WTC11 (cell line): ENCODE measurements at regions not wholly inside any gene's neighbourhood (a gene's known extent, or its start where the extent isn't known, plus 50 kb on each side); places are given as distances from the start of the nearest gene placed in this dataset.

Experiments used
- ATAC-seq: fragments of 200-7000 bp; cut with Tn5 transposase; 2 replicates; pipeline ENCODE4 v1.10.0; 2021; ENCODE audit warnings: mild to moderate bottlenecking, moderate library complexity
- CTCF ChIA-PET: fragments of 300-600 bp; sonication (Branson Sonifier 250); formaldehyde crosslinking; loops from one replicate; lab custom pipeline; 2021; ENCODE audit warnings: antibody characterized with exemption; lab: Charles Lee
- POLR2A ChIA-PET: fragments of 350-600 bp; sonication (Branson Sonifier 250); formaldehyde crosslinking; loops from one replicate; lab custom pipeline; 2021; ENCODE audit warnings: antibody characterized with exemption; lab: Charles Lee
- DNase-seq: peaks from one replicate; pipeline ENCODE4 v3.0.0; 2021; ENCODE audit warnings: low spot score
- H3K27ac Mint-ChIP-seq: 2 replicates; pipeline ENCODE4 v1.8.0; 2021; ENCODE audit warnings: mixed read lengths
- H3K27me3 Mint-ChIP-seq: 2 replicates; pipeline ENCODE4 v1.8.0; 2021; ENCODE audit warnings: low read depth, mild to moderate bottlenecking, moderate library complexity, mixed read lengths
- H3K36me3 Mint-ChIP-seq: 2 replicates; pipeline ENCODE4 v1.8.0; 2021; ENCODE audit warnings: mixed read lengths
- H3K4me1 Mint-ChIP-seq: 2 replicates; pipeline ENCODE4 v1.8.0; 2022; ENCODE audit warnings: mixed read lengths
- H3K4me3 Mint-ChIP-seq: 2 replicates; pipeline ENCODE4 v1.8.0; 2021; ENCODE audit warnings: mild to moderate bottlenecking, moderate library complexity, mixed read lengths
- H3K9me3 Mint-ChIP-seq: 2 replicates; pipeline ENCODE4 v1.8.0; 2021; ENCODE audit warnings: mixed read lengths
- CDX4 ChIP-seq: fragments of 250-450 bp; sonication (Bioruptor Pico); IDR thresholded peaks from 2 replicates; pipeline ENCODE4 v1.9.0; 2021; ENCODE audit warnings: moderate library complexity, mild to moderate bottlenecking, inconsistent platforms, borderline replicate concordance
- ELF4 ChIP-seq: sonication (generic); formaldehyde crosslinking; IDR thresholded peaks from 2 replicates; pipeline ENCODE4 v1.8.1; 2022; ENCODE audit warnings: low read depth, mild to moderate bottlenecking, moderate library complexity, missing genetic modification reagents
- ETV6 ChIP-seq: sonication (generic); formaldehyde crosslinking; IDR thresholded peaks from 2 replicates; pipeline ENCODE4 v1.8.1; 2022; ENCODE audit warnings: mild to moderate bottlenecking, missing genetic modification reagents
- FOXK1 ChIP-seq: sonication (generic); formaldehyde crosslinking; IDR thresholded peaks from 2 replicates; pipeline ENCODE4 v1.8.0; 2022; ENCODE audit warnings: mild to moderate bottlenecking, moderate library complexity, missing genetic modification reagents
- FOXP1 ChIP-seq: sonication (generic); formaldehyde crosslinking; IDR thresholded peaks from 2 replicates; pipeline ENCODE4 v1.8.0; 2022; ENCODE audit warnings: missing genetic modification reagents, mild to moderate bottlenecking, moderate library complexity, borderline replicate concordance
- HMGXB4 ChIP-seq: sonication (generic); formaldehyde crosslinking; IDR thresholded peaks from 2 replicates; pipeline ENCODE4 v1.8.1; 2023; ENCODE audit warnings: mild to moderate bottlenecking, moderate library complexity, missing genetic modification reagents
- IRF2 ChIP-seq: sonication (generic); formaldehyde crosslinking; IDR thresholded peaks from 2 replicates; pipeline ENCODE4 v1.8.0; 2022; ENCODE audit warnings: low read depth, missing genetic modification reagents, borderline replicate concordance
- JAZF1 ChIP-seq: fragments of 250-450 bp; sonication (Bioruptor Pico); IDR thresholded peaks from 2 replicates; pipeline ENCODE4 v1.9.0; 2021; ENCODE audit warnings: moderate library complexity, mild to moderate bottlenecking, inconsistent platforms
- NR2C2 ChIP-seq: sonication (generic); formaldehyde crosslinking; IDR thresholded peaks from 2 replicates; pipeline ENCODE4 v1.8.0; 2022; ENCODE audit warnings: mild to moderate bottlenecking, missing genetic modification reagents
- PRDM15 ChIP-seq: sonication (generic); formaldehyde crosslinking; IDR thresholded peaks from 2 replicates; pipeline ENCODE4 v1.8.0; 2022; ENCODE audit warnings: missing genetic modification reagents
- PRRX2 ChIP-seq: fragments of 250-450 bp; sonication (Bioruptor Pico); IDR thresholded peaks from 2 replicates; pipeline ENCODE4 v1.8.0; 2021; ENCODE audit warnings: mild to moderate bottlenecking
- SOX15 ChIP-seq: fragments of 250-450 bp; sonication (Bioruptor Pico); IDR thresholded peaks from 2 replicates; pipeline ENCODE4 v1.9.0; 2021; ENCODE audit warnings: mild to moderate bottlenecking
- SP1 ChIP-seq: sonication (generic); formaldehyde crosslinking; conservative IDR thresholded peaks from 2 replicates; pipeline ENCODE4 v1.8.1; 2022; ENCODE audit warnings: missing genetic modification reagents
- TEAD4 ChIP-seq: sonication (generic); formaldehyde crosslinking; IDR thresholded peaks from 2 replicates; pipeline ENCODE4 v1.8.0; 2022; ENCODE audit warnings: mild to moderate bottlenecking, missing genetic modification reagents
- TP53 ChIP-seq: sonication (generic); formaldehyde crosslinking; IDR thresholded peaks from 2 replicates; pipeline ENCODE4 v1.8.1; 2023; ENCODE audit warnings: mild to moderate bottlenecking, missing genetic modification reagents
- ZNF121 ChIP-seq: sonication (generic); formaldehyde crosslinking; IDR thresholded peaks from 2 replicates; pipeline ENCODE4 v1.8.0; 2023; ENCODE audit warnings: missing genetic modification reagents
- ZNF232 ChIP-seq: sonication (generic); formaldehyde crosslinking; IDR thresholded peaks from 2 replicates; pipeline ENCODE4 v1.8.0; 2022; ENCODE audit warnings: mild to moderate bottlenecking, missing genetic modification reagents
- ZNF263 ChIP-seq: sonication (generic); formaldehyde crosslinking; IDR thresholded peaks from 2 replicates; pipeline ENCODE4 v1.8.1; 2022; ENCODE audit warnings: low read depth, mild to moderate bottlenecking, moderate library complexity, missing genetic modification reagents
- ZNF396 ChIP-seq: fragments of 250-450 bp; sonication (Bioruptor Pico); IDR thresholded peaks from 2 replicates; pipeline ENCODE4 v1.8.0; 2021; ENCODE audit warnings: mild to moderate bottlenecking, moderate library complexity, borderline replicate concordance
- TF ChIP-seq, protein P1 (sequence below): sonication (generic); formaldehyde crosslinking; IDR thresholded peaks from 2 replicates; pipeline ENCODE4 v1.8.1; 2022; ENCODE audit warnings: mild to moderate bottlenecking, missing genetic modification reagents, moderate library complexity, borderline replicate concordance
- TF ChIP-seq, protein P2 (sequence below): sonication (generic); formaldehyde crosslinking; IDR thresholded peaks from 2 replicates; pipeline ENCODE4 v1.8.1; 2023; ENCODE audit warnings: mild to moderate bottlenecking, missing genetic modification reagents
- TF ChIP-seq, protein P3 (sequence below): sonication (generic); formaldehyde crosslinking; IDR thresholded peaks from 2 replicates; pipeline ENCODE4 v1.8.1; 2022; ENCODE audit warnings: missing genetic modification reagents, borderline replicate concordance
- TF ChIP-seq, protein P4 (sequence below): sonication (generic); formaldehyde crosslinking; IDR thresholded peaks from 2 replicates; pipeline ENCODE4 v1.8.0; 2023; ENCODE audit warnings: missing genetic modification reagents

- H3K27me3 Mint-ChIP-seq, result no peaks in the 10 kb centered on the region
- H3K4me3 Mint-ChIP-seq, result no peak overlapping the region
- no peak for TF ChIP-seq ZNF396
- TF ChIP-seq HMGXB4 (CRISPR knock-in tag), result no peak
- TF ChIP-seq ELF4, result no peak
- TF ChIP-seq ZNF121 (CRISPR knock-in tag), result no peak
- no peak for TF ChIP-seq TEAD4 (CRISPR knock-in tag)
- TF ChIP-seq FOXK1 (CRISPR knock-in tag), result no peak
- TF ChIP-seq FOXP1 (CRISPR knock-in tag), result no peak
- TF ChIP-seq CDX4 (CRISPR knock-in tag), result no peak
- TF ChIP-seq PRRX2, result no peak
- no peak for TF ChIP-seq ETV6 (CRISPR knock-in tag)
- TF ChIP-seq, all 79 proteins: peak for 0
- peaks cover 4% of the 10 kb centered on the region for H3K9me3 Mint-ChIP-seq
- H3K4me1 Mint-ChIP-seq, result peaks cover 18% of the 10 kb centered on the region
- DNase-seq (no peak), ATAC-seq (no peak)
- no peak overlapping the region for H3K27ac Mint-ChIP-seq
- no peaks in the 10 kb centered on the region for H3K36me3 Mint-ChIP-seq
- ChIA-PET POLR2A (no interaction called here), CTCF (no interaction called here)
These were observed 340.5 kb upstream of the KYNU start for GRCh38 chr2:142536966-142537365.

- TF ChIP-seq SOX15 (CRISPR knock-in tag) (no peak), FOXK1 (CRISPR knock-in tag) (no peak), JAZF1 (no peak)
- TF ChIP-seq, all 79 proteins: peak for 0
- Mint-ChIP-seq H3K9me3 (peaks cover 4% of the 10 kb centered on the region), H3K27ac (no peak overlapping the region), H3K27me3 (no peaks in the 10 kb centered on the region), H3K4me3 (no peak overlapping the region), H3K36me3 (no peaks in the 10 kb centered on the region), H3K4me1 (peaks cover 18% of the 10 kb centered on the region)
- no peak for ATAC-seq
- ChIA-PET CTCF (no interaction called here), POLR2A (no interaction called here)
- DNase-seq, result no peak
These were observed 341.0 kb upstream of the KYNU start for GRCh38 chr2:142536492-142536891.

GRCh38 chr2:142535311-142535710, 342.2 kb upstream of the KYNU start:
- H3K4me3 Mint-ChIP-seq, result no peak overlapping the region
- peaks cover 14% of the 10 kb centered on the region for H3K4me1 Mint-ChIP-seq
- DNase-seq (no peak), ATAC-seq (no peak)
- H3K27ac Mint-ChIP-seq, result no peak overlapping the region
- ChIA-PET POLR2A (no interaction called here), CTCF (no interaction called here)
- no peaks in the 10 kb centered on the region for H3K36me3 Mint-ChIP-seq
- peaks cover 4% of the 10 kb centered on the region for H3K9me3 Mint-ChIP-seq
- H3K27me3 Mint-ChIP-seq, result no peaks in the 10 kb centered on the region
- TF ChIP-seq SP1 (CRISPR knock-in tag) (no peak), IRF2 (CRISPR knock-in tag) (no peak), NR2C2 (CRISPR knock-in tag) (no peak), PRDM15 (CRISPR knock-in tag) (no peak), FOXP1 (CRISPR knock-in tag) (no peak), JAZF1 (no peak), ZNF232 (CRISPR knock-in tag) (no peak), ZNF263 (CRISPR knock-in tag) (no peak), TP53 (CRISPR knock-in tag) (no peak)
- TF ChIP-seq, protein P1, sequence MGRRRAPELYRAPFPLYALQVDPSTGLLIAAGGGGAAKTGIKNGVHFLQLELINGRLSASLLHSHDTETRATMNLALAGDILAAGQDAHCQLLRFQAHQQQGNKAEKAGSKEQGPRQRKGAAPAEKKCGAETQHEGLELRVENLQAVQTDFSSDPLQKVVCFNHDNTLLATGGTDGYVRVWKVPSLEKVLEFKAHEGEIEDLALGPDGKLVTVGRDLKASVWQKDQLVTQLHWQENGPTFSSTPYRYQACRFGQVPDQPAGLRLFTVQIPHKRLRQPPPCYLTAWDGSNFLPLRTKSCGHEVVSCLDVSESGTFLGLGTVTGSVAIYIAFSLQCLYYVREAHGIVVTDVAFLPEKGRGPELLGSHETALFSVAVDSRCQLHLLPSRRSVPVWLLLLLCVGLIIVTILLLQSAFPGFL, result no peak
- TF ChIP-seq, protein P2, sequence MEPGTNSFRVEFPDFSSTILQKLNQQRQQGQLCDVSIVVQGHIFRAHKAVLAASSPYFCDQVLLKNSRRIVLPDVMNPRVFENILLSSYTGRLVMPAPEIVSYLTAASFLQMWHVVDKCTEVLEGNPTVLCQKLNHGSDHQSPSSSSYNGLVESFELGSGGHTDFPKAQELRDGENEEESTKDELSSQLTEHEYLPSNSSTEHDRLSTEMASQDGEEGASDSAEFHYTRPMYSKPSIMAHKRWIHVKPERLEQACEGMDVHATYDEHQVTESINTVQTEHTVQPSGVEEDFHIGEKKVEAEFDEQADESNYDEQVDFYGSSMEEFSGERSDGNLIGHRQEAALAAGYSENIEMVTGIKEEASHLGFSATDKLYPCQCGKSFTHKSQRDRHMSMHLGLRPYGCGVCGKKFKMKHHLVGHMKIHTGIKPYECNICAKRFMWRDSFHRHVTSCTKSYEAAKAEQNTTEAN, result no peak
- TF ChIP-seq, protein P3, sequence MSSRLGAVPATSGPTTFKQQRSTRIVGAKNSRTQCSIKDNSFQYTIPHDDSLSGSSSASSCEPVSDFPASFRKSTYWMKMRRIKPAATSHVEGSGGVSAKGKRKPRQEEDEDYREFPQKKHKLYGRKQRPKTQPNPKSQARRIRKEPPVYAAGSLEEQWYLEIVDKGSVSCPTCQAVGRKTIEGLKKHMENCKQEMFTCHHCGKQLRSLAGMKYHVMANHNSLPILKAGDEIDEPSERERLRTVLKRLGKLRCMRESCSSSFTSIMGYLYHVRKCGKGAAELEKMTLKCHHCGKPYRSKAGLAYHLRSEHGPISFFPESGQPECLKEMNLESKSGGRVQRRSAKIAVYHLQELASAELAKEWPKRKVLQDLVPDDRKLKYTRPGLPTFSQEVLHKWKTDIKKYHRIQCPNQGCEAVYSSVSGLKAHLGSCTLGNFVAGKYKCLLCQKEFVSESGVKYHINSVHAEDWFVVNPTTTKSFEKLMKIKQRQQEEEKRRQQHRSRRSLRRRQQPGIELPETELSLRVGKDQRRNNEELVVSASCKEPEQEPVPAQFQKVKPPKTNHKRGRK (CRISPR knock-in tag), result no peak
- TF ChIP-seq, protein P4, sequence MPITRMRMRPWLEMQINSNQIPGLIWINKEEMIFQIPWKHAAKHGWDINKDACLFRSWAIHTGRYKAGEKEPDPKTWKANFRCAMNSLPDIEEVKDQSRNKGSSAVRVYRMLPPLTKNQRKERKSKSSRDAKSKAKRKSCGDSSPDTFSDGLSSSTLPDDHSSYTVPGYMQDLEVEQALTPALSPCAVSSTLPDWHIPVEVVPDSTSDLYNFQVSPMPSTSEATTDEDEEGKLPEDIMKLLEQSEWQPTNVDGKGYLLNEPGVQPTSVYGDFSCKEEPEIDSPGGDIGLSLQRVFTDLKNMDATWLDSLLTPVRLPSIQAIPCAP (CRISPR knock-in tag), result no peak
